ENCODE measurements at regions not wholly inside any gene's neighbourhood (a gene's known extent, or its start where the extent isn't known, plus 50 kb on each side); places are given as distances from the start of the nearest gene placed in this dataset.

DNA sequence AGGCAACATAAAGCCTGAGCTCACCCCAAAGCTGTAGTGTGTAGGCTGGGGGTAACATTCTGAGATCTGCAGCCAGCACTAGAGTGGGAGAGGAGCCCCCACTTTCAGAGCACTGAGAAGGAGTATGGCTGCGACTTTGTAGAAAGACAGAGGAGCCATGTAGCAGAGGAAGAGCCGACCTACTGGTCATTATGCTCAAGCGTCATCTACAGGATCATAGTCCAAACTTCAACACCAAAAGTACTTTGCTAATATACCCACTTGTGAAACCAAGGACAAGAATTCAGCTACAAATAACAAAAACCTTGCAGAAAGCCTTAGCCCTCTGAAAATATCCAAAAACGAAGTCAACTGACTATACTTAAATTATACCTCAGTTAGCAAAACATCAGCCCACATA, 330.1 kb downstream of the MAN2A1 start (continued):
- TF ChIP-seq, protein P1, sequence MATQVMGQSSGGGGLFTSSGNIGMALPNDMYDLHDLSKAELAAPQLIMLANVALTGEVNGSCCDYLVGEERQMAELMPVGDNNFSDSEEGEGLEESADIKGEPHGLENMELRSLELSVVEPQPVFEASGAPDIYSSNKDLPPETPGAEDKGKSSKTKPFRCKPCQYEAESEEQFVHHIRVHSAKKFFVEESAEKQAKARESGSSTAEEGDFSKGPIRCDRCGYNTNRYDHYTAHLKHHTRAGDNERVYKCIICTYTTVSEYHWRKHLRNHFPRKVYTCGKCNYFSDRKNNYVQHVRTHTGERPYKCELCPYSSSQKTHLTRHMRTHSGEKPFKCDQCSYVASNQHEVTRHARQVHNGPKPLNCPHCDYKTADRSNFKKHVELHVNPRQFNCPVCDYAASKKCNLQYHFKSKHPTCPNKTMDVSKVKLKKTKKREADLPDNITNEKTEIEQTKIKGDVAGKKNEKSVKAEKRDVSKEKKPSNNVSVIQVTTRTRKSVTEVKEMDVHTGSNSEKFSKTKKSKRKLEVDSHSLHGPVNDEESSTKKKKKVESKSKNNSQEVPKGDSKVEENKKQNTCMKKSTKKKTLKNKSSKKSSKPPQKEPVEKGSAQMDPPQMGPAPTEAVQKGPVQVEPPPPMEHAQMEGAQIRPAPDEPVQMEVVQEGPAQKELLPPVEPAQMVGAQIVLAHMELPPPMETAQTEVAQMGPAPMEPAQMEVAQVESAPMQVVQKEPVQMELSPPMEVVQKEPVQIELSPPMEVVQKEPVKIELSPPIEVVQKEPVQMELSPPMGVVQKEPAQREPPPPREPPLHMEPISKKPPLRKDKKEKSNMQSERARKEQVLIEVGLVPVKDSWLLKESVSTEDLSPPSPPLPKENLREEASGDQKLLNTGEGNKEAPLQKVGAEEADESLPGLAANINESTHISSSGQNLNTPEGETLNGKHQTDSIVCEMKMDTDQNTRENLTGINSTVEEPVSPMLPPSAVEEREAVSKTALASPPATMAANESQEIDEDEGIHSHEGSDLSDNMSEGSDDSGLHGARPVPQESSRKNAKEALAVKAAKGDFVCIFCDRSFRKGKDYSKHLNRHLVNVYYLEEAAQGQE (IDR thresholded peaks at IDR 0.05; ENCODE audit: low read depth): no peak
- TF ChIP-seq, protein P2, sequence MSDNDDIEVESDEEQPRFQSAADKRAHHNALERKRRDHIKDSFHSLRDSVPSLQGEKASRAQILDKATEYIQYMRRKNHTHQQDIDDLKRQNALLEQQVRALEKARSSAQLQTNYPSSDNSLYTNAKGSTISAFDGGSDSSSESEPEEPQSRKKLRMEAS (IDR thresholded peaks at IDR 0.05): no peak
- TF ChIP-seq CEBPB (IDR thresholded peaks at IDR 0.05; ENCODE audit: low read depth): no peak

DNA sequence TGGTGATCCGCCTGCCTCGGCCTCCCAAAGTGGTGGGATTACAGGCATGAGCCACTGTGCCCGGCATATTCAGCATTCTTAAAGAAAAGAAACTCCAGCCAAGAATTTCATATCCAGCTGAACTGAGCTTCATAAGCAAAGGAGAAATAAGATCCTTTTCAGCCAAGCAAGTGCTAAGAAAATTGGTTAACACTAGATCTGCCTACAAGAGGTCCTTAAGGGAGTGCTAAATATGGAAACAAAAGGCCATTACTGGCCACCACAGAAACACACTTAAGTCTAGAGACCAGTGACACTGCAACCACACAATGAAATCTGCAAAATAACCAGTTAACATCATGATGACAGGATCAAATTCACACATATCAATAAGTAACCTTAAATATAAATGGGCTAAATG, 331.5 kb downstream of the MAN2A1 start:
- no peaks in the 10 kb centered on the region for H3K27me3 ChIP-seq (ENCODE audit: insufficient read depth, low read length)
- POLR2A ChIA-PET: no interaction called here
- H4K20me1 ChIP-seq (ENCODE audit: insufficient read depth): no peaks in the 10 kb centered on the region
- CTCF ChIA-PET: no interaction called here
- DNase-seq (ENCODE audit: low read depth, low spot score) (no peak), ATAC-seq (no peak)
- RAD21 ChIA-PET (ENCODE audit: low non-redundant PET in 1 of 2, low total read pairs in 2 of 2, uncharacterized antibody in 2 of 2, unreplicated experiment in 2 of 2): no interaction called here
- intact Hi-C loops (cut with micrococcal nuclease): no loop called here
- H3K4me1 ChIP-seq (ENCODE audit: control insufficient read depth in 1 of 2, insufficient read depth in 2 of 2, low read length in 2 of 2): no peaks in the 10 kb centered on the region
- no peak overlapping the region for H3K4me3 ChIP-seq (replicated peaks in 1 of 2; ENCODE audit: low read depth in 1 of 2, low read length in 2 of 2)
- H3K9ac ChIP-seq (ENCODE audit: low read length): no peak overlapping the region
- H3K9me3 ChIP-seq (ENCODE audit: control insufficient read depth in 1 of 2, insufficient read depth in 1 of 2, low read depth in 1 of 2, low read length in 2 of 2): no peaks in the 10 kb centered on the region
- BruUV-seq (replicated peaks): no TSS peak
- H3K36me3 ChIP-seq (ENCODE audit: control insufficient read depth in 1 of 2, insufficient read depth in 2 of 2, low read length in 2 of 2): no peaks in the 10 kb centered on the region
- H3K9me2 ChIP-seq (ENCODE audit: insufficient read depth): no peaks in the 10 kb centered on the region
- no peak overlapping the region for H3K27ac ChIP-seq (ENCODE audit: low read depth, low read length)
- H2AFZ ChIP-seq (ENCODE audit: low read depth, low read length, poor library complexity, severe bottlenecking): no peak overlapping the region
- H3K4me2 ChIP-seq (ENCODE audit: low read length): no peak overlapping the region
- no peaks in the 10 kb centered on the region for H3K79me2 ChIP-seq (ENCODE audit: insufficient read depth, low read length)
- no peak for TF ChIP-seq SP1 (IDR thresholded peaks at IDR 0.05; ENCODE audit: low read depth)
- no peak for TF ChIP-seq ZNF274 (IDR thresholded peaks at IDR 0.05; ENCODE audit: low read depth, low read length)
- TF ChIP-seq CBX3 (IDR thresholded peaks at IDR 0.05; ENCODE audit: low read depth): no peak
- TF ChIP-seq FOSL1 (IDR thresholded peaks at IDR 0.05; ENCODE audit: low read depth): no peak
- no peak for TF ChIP-seq RAD21 (IDR thresholded peaks at IDR 0.05; ENCODE audit: low read depth)
- TF ChIP-seq TCF7L2 (IDR thresholded peaks at IDR 0.05; ENCODE audit: borderline replicate concordance, extremely low read depth, insufficient read depth, insufficient read length): no peak
- TF ChIP-seq EZH2 (IDR thresholded peaks at IDR 0.05): no peak
- TF ChIP-seq, protein P3, sequence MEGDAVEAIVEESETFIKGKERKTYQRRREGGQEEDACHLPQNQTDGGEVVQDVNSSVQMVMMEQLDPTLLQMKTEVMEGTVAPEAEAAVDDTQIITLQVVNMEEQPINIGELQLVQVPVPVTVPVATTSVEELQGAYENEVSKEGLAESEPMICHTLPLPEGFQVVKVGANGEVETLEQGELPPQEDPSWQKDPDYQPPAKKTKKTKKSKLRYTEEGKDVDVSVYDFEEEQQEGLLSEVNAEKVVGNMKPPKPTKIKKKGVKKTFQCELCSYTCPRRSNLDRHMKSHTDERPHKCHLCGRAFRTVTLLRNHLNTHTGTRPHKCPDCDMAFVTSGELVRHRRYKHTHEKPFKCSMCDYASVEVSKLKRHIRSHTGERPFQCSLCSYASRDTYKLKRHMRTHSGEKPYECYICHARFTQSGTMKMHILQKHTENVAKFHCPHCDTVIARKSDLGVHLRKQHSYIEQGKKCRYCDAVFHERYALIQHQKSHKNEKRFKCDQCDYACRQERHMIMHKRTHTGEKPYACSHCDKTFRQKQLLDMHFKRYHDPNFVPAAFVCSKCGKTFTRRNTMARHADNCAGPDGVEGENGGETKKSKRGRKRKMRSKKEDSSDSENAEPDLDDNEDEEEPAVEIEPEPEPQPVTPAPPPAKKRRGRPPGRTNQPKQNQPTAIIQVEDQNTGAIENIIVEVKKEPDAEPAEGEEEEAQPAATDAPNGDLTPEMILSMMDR (IDR thresholded peaks at IDR 0.05 in 2 of 3, conservative IDR thresholded peaks at IDR 0.05 in 1 of 3; ENCODE audit: borderline replicate concordance in 1 of 3, insufficient read depth in 1 of 3, low read depth in 2 of 3, low read length in 2 of 3): no peak
- TF ChIP-seq CEBPB (IDR thresholded peaks at IDR 0.05; ENCODE audit: low read depth): no peak
- TF ChIP-seq POLR2A (IDR thresholded peaks at IDR 0.05; ENCODE audit: borderline replicate concordance, extremely low read depth, insufficient read depth, insufficient read length): no peak
- no peak for TF ChIP-seq JUND (IDR thresholded peaks at IDR 0.05)
- TF ChIP-seq SIN3A (IDR thresholded peaks at IDR 0.05; ENCODE audit: low read depth): no peak
- TF ChIP-seq, protein P4, sequence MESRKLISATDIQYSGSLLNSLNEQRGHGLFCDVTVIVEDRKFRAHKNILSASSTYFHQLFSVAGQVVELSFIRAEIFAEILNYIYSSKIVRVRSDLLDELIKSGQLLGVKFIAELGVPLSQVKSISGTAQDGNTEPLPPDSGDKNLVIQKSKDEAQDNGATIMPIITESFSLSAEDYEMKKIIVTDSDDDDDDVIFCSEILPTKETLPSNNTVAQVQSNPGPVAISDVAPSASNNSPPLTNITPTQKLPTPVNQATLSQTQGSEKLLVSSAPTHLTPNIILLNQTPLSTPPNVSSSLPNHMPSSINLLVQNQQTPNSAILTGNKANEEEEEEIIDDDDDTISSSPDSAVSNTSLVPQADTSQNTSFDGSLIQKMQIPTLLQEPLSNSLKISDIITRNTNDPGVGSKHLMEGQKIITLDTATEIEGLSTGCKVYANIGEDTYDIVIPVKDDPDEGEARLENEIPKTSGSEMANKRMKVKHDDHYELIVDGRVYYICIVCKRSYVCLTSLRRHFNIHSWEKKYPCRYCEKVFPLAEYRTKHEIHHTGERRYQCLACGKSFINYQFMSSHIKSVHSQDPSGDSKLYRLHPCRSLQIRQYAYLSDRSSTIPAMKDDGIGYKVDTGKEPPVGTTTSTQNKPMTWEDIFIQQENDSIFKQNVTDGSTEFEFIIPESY (IDR thresholded peaks at IDR 0.05; ENCODE audit: extremely low read depth, insufficient replicate concordance, low read length): no peak
- TF ChIP-seq EGR1 (IDR thresholded peaks at IDR 0.05; ENCODE audit: low read depth): no peak
- no peak for TF ChIP-seq EZH2phosphoT487 (IDR thresholded peaks at IDR 0.05; ENCODE audit: borderline replicate concordance)
